ENCODE measurements at regions not wholly inside any gene's neighbourhood (a gene's known extent, or its start where the extent isn't known, plus 50 kb on each side); places are given as distances from the start of the nearest gene placed in this dataset.

DNA sequence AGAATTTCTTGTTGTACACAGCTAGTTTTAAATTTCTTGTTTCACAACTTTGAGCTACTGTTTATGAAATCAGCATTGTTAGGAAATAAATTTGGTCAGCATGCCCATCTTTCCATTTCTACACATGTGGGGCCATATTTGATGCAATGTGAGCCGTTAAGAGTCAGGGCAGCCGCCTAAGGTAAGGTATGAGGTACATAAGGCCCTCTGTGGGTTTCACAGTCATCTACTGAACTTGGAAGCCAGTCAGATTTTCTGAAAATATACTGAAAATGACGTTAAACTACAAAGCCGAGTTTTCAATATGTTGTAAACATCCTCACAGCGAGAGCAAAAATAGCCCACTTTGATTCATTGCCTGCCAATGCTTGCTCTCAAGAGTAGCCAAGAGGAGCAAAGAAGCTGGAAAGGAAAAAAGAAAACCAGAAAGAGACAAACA, 94.7 kb upstream of the PDZRN3 start:
- intact Hi-C loops (cut with micrococcal nuclease; ENCODE audit: unreplicated experiment) = loop anchor here (2.0 kb wide), 1 partner anchor 149 kb away; no protein-coding TSS in a partner anchor

DNA sequence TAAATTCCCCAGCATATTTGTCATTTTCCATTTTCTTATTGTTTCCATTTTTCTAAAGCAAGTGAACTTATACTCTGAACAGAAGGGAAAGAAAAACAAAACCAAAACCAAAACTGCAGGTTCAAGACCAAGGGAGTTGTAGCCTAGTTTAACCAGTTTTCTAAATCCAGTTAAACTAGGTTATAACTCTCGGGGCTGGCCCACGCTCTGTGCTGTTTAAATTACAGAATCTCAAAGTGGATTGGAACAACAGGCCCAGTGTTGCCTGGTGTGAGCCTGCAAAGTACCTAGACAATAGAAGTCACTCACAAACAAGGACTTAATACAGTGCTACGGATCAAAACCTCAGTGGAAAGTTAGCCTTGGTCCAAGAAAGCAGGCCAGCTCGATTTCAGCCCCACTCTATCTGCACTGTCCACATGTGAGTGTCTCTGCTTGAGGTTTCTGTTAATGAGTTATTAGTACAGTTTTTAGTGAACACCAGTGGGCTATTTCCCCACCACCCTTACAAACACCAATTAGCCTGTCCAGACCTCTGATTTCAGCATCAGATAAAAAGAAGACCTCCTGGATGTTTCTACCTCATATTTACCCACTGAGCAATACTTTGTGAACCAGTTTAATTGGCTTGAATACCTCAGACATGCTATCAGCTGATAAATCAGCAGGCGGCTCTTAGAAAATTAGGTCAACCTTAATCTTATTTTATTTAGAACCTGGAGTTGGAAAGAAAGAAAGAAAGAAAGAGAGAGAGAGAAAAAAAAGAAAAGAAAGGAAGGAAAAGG, 93.8 kb upstream of the PDZRN3 start:
- Mint-ChIP-seq H3K4me3 (ENCODE audit: unreplicated experiment) (no peak overlapping the region), H3K9me3 (ENCODE audit: unreplicated experiment) (no peaks in the 10 kb centered on the region), H3K36me3 (ENCODE audit: insufficient read depth, unreplicated experiment) (no peaks in the 10 kb centered on the region), H3K27me3 (ENCODE audit: insufficient read depth, unreplicated experiment) (no peaks in the 10 kb centered on the region), H3K4me1 (ENCODE audit: low read depth, unreplicated experiment) (no peaks in the 10 kb centered on the region), H3K27ac (ENCODE audit: unreplicated experiment) (no peak overlapping the region)
- Histone ChIP-seq H3K36me3 (ENCODE audit: control insufficient read depth, insufficient read depth, low read length) (no peaks in the 10 kb centered on the region), H3K4me1 (0 out of 2 replicates have a peak, but pooled peaks cover 3% of the 10 kb centered on the region), H3K27me3 (replicated peaks; ENCODE audit: control insufficient read depth, insufficient read depth, low read length) (no peaks in the 10 kb centered on the region), H3K9me3 (no peaks in the 10 kb centered on the region), H3K4me3 (ENCODE audit: low read depth, low read length) (no peak overlapping the region)
- BruUV-seq (replicated peaks) = no TSS peak
- TF ChIP-seq CTCF (IDR thresholded peaks at IDR 0.05; ENCODE audit: insufficient read depth in 1 of 2, low read depth in 1 of 2, low read length in 1 of 2, severe bottlenecking in 1 of 2, unreplicated experiment in 1 of 2) = no peak
- ChIA-PET POLR2A (no interaction called here), CTCF (no interaction called here)
- no peak for DNase-seq
- intact Hi-C loops (cut with micrococcal nuclease; ENCODE audit: unreplicated experiment) = loop anchor here (2.0 kb wide), 1 partner anchor 148 kb away; no protein-coding TSS in a partner anchor

More for the DNA sequence above, 94.7 kb upstream of the PDZRN3 start:
- Mint-ChIP-seq H3K4me3 (ENCODE audit: unreplicated experiment) (no peak overlapping the region), H3K36me3 (ENCODE audit: insufficient read depth, unreplicated experiment) (no peaks in the 10 kb centered on the region), H3K27ac (ENCODE audit: unreplicated experiment) (no peak overlapping the region), H3K27me3 (ENCODE audit: insufficient read depth, unreplicated experiment) (no peaks in the 10 kb centered on the region), H3K4me1 (ENCODE audit: low read depth, unreplicated experiment) (no peaks in the 10 kb centered on the region), H3K9me3 (ENCODE audit: unreplicated experiment) (no peaks in the 10 kb centered on the region)
- Histone ChIP-seq H3K27me3 (replicated peaks; ENCODE audit: control insufficient read depth, insufficient read depth, low read length) (no peaks in the 10 kb centered on the region), H3K4me3 (ENCODE audit: low read depth, low read length) (no peak overlapping the region), H3K36me3 (ENCODE audit: control insufficient read depth, insufficient read depth, low read length) (no peaks in the 10 kb centered on the region), H3K4me1 (peaks cover 3% of the 10 kb centered on the region; the same call in 1 of the 2 replicates), H3K9me3 (no peaks in the 10 kb centered on the region)
- TF ChIP-seq CTCF (IDR thresholded peaks at IDR 0.05; ENCODE audit: insufficient read depth in 1 of 2, low read depth in 1 of 2, low read length in 1 of 2, severe bottlenecking in 1 of 2, unreplicated experiment in 1 of 2) = no peak
- POLR2A ChIA-PET = no interaction called here
- CTCF ChIA-PET = no interaction called here
- no peak for DNase-seq
- BruUV-seq (replicated peaks) = no TSS peak

DNA sequence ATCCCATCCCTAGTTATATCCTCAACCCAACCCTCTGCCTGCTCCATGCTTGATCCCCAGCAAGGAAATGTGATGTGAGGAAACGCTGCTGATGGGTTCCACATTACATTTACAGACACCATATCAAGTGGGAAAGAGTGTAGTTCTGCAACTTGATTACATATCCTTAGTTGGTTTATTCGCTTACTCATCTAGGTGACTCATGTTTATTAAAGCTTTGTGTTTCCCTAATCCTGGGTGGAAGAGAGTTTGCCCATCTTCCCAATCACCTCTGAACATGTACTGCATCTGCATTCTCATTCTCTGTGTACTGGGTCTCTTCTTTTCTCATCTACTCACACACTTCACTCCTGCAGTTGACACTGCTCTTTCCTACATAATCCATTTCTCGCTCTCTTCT, 91.7 kb upstream of the PDZRN3 start:
- BruUV-seq (replicated peaks) = no TSS peak
- no peaks in the 10 kb centered on the region for H3K27me3 ChIP-seq (replicated peaks; ENCODE audit: control insufficient read depth, insufficient read depth, low read length)
- intact Hi-C loops (cut with micrococcal nuclease; ENCODE audit: unreplicated experiment) = no loop called here
- Mint-ChIP-seq H3K27me3 (ENCODE audit: insufficient read depth, unreplicated experiment) (no peaks in the 10 kb centered on the region), H3K4me3 (ENCODE audit: unreplicated experiment) (no peak overlapping the region), H3K4me1 (ENCODE audit: low read depth, unreplicated experiment) (no peaks in the 10 kb centered on the region), H3K27ac (ENCODE audit: unreplicated experiment) (no peak overlapping the region), H3K36me3 (ENCODE audit: insufficient read depth, unreplicated experiment) (no peaks in the 10 kb centered on the region), H3K9me3 (ENCODE audit: unreplicated experiment) (no peaks in the 10 kb centered on the region)
- no peak for DNase-seq
- H3K4me1 ChIP-seq = 0 out of 2 replicates have a peak, but pooled peaks cover 3% of the 10 kb centered on the region
- ChIA-PET POLR2A (no interaction called here), CTCF (no interaction called here)
- no peaks in the 10 kb centered on the region for H3K9me3 ChIP-seq
- no peak for TF ChIP-seq CTCF (IDR thresholded peaks at IDR 0.05; ENCODE audit: insufficient read depth in 1 of 2, low read depth in 1 of 2, low read length in 1 of 2, severe bottlenecking in 1 of 2, unreplicated experiment in 1 of 2)
- no peak overlapping the region for H3K4me3 ChIP-seq (ENCODE audit: low read depth, low read length)
- H3K36me3 ChIP-seq (ENCODE audit: control insufficient read depth, insufficient read depth, low read length) = no peaks in the 10 kb centered on the region

Data from Caco-2 (cell line).